MM.1S (cell line): ENCODE measurements at regions not wholly inside any gene's neighbourhood (a gene's known extent, or its start where the extent isn't known, plus 50 kb on each side); places are given as distances from the start of the nearest gene placed in this dataset.

ENCODE experiments used
- EZH2 ChIP-seq: fragments of 300-600 bp; sonication (generic); optimal IDR thresholded peaks from 2 replicates; pipeline ENCODE3; 2017; ENCODE audit warnings: low read depth, mild to moderate bottlenecking, antibody characterized with exemption, low read length, mixed read lengths
- TF ChIP-seq, protein P1 (sequence below): fragments of 300-600 bp; sonication (generic); IDR thresholded peaks from 2 replicates; pipeline ENCODE4 v1.5.1; 2016; ENCODE audit warnings: antibody characterized with exemption, low read length, mixed read lengths

DNA sequence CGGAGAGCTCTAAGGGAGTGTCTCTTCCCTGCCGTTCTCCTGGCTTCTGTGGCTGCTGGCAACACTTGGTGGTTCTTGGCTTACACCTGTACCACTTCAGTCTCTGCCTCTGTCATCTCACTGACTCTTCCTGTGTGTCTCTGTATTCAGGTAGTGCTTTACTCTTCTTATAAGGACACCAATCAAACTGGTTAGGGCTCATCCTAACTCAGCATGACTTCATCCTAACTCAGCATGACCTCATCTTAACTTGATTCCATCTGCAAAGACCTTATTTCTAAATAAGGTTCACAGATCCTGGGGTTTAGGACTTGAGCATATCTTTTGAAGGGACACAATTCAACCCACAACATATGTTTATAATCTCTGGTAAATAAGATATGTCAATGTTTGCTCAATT is 51.6 kb upstream of the DSEL start:
- TF ChIP-seq, protein P1, sequence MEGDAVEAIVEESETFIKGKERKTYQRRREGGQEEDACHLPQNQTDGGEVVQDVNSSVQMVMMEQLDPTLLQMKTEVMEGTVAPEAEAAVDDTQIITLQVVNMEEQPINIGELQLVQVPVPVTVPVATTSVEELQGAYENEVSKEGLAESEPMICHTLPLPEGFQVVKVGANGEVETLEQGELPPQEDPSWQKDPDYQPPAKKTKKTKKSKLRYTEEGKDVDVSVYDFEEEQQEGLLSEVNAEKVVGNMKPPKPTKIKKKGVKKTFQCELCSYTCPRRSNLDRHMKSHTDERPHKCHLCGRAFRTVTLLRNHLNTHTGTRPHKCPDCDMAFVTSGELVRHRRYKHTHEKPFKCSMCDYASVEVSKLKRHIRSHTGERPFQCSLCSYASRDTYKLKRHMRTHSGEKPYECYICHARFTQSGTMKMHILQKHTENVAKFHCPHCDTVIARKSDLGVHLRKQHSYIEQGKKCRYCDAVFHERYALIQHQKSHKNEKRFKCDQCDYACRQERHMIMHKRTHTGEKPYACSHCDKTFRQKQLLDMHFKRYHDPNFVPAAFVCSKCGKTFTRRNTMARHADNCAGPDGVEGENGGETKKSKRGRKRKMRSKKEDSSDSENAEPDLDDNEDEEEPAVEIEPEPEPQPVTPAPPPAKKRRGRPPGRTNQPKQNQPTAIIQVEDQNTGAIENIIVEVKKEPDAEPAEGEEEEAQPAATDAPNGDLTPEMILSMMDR: no peak
- TF ChIP-seq EZH2: no peak
